ENCODE measurements at regions not wholly inside any gene's neighbourhood (a gene's known extent, or its start where the extent isn't known, plus 50 kb on each side); places are given as distances from the start of the nearest gene placed in this dataset.

DNA sequence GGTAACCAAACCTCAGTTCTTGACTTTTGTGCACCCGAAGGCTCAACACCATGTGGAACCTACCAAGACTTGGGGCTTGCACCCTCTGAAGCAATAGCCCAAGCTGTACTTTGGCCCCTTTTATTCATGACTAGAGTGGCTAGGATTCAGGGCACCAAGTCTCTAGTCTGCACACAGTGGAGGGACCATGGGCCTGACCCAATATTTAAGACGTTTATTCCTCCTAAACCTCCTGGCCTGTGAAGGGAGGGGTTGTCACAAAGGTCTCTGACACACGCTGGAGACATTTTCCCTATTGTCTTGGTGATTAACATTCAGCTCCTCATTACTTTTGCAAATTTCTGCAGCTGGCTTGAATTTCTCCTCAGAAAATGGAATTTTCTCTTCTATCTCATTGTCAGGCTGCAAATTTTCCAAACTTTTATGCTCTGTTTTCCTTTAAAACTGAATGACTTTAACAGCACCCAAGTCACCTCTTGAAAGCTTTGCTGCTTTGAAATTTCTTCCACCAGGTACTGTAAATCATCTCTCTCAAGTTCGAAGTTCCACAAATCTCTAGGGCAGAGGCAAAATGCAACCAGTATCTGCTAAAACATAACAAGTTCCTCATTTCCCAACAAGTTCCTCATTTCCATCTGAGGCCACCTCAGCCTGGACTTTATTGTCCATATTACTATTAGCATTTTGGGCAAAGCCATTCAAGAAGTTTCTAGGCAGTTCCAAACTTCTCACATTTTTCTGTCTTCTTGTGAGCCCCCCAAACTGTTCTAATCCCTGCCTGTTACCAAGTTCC lies 481.4 kb upstream of the BTBD3 start:
- DNase-seq: no peak

DNA sequence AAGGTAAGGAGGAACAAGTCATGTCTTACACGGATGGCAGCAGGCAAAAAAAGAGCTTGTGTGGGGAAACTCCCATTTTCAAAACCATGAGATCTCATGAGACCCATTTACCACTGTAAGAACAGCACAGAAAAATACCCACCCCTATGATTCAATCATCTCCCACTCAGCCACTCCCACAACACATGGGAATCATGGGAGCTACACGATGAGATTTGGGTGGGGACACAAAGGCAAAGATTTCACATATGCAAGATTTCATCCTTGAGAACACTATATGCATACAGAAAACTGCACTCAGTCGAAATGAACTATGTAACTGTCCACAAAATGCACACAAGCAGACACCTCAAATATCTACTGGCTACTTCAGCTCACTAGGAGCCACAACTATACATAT lies 480.6 kb upstream of the BTBD3 start:
- DNase-seq: no peak

DNA sequence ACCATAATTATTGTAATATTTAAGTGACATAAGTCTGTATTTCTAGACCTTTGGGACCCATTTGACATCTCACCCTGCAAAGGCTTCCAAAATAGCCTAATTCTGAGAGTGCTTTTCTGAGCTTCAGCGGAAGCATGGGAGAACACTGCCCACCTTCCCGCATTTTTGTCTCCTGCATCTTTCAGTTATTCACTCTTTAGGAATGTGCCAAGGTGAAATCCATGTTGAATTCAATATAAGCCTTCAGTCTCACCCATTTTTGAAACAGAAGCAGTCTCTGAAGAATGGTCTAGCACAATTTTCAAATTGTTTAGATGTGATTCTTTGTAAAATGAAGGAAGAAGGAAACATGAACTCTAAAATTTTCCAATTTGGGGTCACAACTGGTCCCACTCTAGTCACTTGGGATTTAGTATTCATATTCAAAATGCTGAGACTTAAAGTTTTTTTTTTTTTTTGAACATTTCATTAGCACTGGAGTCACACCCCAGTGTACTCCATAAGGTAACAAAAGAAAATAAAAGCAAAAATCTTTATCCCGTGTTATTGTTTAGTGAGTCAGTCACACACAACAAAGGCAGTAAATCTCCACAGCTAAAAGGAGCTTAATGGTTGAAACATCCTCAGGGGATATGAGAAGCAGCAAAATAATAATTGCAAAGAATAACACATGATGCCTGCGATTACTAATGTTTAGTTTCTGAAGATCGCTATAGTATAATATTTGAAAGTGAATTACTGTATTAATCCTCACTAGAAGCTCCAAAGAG lies 479.9 kb upstream of the BTBD3 start:
- no peak for DNase-seq

DNA sequence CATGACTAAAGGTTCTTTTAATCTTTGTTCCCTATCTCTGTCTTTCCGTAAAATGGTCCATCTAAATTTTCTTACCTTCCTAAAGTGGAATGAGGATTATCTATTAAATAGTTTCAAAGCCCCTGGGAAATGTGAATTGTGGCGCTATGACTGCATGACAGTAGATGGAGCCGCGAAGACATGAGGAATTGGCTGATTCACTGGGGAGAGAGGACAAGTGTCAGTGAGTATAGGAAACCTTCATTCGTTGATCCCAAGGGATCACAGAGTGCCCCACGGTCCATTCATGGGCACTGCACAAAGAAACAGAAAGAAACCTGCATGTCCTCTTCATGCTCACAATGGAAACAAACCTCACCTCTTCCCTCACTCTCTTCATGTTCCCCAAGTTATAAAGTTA lies 479.3 kb upstream of the BTBD3 start:
- DNase-seq: no peak

DNA sequence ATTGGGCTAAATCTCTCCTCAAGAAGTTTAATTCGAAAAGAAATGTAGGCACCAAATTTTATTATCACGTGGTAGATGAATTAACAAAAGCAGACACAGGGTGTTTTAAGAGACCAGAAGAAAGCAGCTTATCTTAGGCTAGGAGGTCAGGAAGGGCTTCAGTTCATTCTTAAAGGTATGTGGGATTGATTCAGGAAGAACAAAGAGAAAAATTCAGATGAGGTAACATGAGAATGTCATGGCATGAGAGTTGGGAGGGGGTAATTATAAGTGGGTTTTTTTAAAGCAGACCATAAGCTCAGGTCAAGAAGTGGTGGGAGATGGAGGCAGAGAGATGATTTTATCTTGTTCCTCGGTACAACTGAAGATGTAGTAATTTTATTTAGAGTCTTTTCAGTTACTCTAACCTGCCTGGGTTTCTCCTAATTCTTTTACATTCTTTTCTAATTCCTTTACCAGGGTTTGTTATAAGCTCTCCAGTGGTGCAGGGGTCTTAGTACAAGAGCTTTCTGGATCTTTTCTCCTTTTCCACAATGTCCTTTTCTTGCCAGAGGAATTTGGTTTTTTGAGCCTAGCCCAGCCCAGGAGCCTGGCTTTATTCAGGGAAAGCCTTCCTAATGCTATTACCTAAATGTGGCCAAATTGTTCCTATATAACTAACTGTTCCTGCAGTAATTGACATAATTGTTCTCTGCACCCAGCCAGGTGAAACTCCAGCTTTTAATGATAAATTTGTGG lies 474.1 kb upstream of the BTBD3 start:
- DNase-seq: no peak

DNA sequence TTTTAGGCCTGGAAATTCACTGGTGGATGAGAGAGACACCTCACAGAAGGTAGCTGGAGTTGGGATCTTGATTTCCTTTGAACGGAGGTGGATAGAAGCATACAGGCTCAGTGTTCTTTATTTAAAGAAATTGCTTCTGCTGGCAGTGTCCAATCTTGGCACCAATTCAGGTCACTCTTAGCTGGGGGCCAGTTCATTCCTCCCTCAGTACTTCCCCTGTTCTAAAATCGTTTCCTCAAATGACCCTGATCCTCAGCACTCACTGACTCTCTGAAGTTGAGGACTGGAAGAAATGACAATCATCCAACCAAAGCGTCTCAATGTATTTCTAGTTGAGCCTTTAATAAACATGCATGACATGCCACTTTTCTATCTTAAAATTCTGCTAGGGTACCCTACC lies 472.5 kb upstream of the BTBD3 start:
- DNase-seq: no peak

DNA sequence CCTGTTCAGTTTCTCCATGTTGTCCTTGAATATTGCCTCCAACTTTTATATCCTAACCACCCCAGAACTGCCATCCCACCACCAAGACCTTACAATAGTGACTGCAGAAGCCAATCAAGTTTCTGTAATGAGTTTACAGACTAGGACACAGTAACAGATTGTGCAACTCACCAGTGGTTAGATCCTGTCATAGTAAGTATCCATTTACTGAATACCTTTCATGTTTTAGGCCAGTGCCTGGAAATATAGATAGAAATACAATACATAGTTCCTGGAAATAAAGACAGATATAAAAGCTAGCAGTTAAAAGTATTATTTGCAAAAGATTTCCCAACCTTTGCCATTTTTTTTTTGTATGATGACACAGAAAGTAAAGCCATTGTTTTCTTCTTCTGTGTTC lies 471.8 kb upstream of the BTBD3 start:
- no peak for DNase-seq

DNA sequence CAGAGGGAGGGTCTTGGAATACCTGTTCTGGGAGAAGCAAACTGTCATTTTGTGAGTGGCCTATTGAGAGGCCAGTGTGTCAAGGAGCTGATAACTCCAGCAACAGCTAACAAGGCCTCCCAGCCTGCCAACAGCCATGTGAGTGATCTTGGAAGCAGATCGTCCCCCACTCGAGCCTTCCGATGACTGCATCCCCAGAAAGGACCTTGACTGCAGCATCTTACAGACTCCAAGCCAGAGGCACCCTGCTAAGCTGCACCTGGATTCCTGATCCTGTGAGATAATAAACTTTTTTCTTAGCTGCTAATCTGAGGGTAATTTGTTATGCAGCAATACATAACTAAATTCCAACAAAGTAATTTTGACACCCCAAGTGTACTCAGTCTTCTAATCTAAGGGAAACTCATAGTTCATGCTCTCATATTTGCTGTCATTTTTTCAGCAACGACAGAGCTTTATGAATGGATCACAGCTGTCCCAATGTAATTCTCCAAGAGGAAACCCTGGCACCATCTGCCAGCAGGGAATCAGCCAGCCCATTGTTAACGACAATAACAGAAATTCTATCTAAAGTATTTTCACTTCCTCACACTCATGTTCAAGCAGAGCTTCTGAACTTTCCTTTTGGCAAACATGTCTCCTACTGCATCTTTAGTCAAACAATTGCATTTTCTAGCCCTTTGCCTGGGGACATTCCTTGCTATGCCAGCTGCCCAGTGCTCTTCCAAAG lies 470.2 kb upstream of the BTBD3 start:
- DNase-seq: no peak

DNA sequence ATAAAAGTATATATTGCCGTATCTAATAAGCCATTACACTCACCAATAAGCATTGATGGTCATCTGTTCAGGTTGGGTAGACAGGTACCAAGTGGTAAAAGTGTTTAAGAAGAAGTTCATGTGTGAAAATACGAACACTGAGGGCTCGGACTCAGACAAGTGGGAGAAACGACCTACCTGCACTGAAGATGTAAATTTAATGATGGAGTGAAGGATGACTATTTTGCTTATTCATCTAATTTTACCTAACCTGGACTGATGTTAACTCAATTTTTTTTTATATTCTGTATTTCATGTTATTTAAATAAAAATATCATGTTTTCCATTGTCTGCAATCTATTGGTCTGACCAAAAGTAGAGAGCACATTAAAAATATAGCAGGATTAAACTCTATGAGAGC lies 469.1 kb upstream of the BTBD3 start:
- DNase-seq: no peak

DNA sequence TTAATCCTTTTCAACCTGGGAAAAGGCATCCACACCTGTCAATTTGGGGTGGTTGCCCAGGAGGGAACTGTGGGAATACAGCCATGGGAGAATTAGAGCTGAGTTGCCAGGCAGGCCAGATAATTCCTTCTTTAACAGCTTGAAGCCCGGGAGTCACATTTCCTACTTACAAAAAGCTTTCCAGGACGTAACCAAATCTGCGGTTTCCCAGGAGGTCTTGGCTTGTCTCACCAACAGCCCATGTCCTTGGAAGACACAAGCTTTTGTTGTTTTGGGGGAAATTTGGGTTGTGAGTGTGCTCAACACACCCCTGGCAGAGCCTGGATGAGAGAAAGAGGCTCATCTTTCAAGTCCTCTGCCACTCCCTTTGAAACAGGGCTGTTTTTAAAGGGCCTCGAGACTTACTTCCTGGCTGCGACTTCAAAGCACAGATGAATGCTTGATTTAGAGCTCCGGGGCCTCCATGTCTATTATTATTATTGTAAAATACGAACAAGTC lies 465.9 kb upstream of the BTBD3 start:
- DNase-seq: no peak

DNA sequence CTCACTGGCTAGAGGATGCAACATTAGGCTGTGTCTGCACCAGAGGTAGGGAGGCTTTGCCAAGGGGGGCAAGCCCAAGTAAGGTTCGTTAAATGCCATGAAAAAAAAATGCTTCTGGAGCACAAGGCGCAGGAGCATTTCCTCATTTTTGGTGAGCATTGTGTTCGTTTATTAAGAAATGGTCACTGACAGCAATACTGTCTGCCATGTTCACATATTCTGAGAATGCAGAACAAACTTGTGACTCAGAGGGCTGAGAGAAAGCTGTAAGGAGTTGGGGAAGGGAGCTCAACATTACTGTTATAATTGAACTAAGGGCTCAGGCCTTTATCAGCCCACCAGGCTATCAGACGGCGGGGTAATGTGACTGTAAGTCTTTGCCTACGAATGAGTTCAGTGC lies 465.4 kb upstream of the BTBD3 start:
- no peak for DNase-seq

DNA sequence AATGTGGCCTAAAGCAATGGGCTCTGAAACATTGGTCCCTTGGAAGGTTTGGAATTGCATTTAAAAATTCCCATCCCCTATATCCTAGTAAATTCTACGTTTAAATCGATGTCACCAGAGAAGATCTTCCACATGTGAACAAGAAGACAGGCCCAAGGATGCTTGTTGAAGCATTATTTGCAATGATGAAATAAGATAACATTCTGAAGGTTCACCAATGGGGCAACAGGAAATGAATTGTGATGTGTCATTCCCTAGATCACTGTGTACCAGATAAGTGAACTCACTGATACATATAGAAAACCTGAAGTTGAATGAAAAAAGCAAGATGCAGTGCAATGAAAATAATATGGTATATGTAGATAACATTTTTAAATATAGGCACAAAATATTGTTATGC lies 464.3 kb upstream of the BTBD3 start:
- no peak for DNase-seq

DNA sequence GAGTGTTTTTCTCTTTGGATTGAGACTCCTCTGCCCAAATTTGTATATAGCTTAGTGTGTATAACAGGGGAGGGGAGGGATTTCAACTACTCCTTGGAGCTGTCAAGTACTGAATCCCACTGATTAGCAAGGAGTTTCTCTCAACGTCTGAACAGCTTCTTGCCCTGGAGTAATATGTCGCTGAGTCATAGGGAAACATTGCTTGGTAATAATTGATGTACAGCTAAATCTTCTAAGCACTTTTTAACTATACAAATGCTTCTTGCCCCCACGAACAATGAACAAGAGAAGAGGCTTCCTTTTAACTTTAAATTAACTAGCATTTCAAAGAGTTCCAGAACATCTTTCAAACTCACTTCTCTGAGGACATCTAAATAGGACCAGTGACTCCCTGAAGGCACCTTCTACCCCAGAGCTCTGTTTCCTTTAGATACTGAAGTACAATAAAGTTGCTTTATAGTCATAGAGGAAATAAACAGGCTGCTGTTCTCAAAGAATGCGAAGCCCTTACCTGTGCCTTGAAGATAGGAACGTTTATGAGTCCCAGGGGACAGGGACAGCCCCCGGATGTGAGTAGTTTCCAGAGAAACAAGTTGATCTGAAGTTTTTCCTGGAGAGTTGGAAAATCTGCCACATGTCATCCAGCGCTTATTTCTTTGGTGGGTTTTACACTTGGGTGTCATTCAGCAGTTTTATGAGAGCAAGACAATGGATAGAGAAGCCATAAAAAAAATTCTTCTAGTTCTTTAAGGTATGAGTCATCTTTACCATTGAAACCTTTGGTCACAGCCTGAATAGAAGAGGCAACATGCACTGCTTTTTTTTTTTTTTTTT lies 462.5 kb upstream of the BTBD3 start:
- DNase-seq: no peak

DNA sequence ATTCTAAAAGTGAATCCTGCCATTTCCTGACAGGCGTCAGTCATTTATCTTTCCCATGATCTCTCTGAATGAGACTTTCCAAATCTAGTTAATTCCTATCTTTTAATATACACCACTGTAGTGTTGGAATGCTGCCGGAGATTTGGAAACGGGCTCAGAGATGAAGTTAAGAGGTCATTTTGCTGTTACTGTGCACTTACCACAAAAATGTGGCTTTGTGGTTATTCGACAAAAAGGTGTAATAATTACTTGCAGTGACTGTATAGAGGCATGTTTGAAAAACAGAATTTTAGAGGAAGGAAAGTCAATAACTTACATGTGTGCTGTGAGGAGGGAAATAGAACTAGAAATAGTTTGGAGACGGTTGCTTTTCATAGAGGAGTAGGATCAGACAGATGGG lies 460.2 kb upstream of the BTBD3 start:
- no peak for DNase-seq

DNA sequence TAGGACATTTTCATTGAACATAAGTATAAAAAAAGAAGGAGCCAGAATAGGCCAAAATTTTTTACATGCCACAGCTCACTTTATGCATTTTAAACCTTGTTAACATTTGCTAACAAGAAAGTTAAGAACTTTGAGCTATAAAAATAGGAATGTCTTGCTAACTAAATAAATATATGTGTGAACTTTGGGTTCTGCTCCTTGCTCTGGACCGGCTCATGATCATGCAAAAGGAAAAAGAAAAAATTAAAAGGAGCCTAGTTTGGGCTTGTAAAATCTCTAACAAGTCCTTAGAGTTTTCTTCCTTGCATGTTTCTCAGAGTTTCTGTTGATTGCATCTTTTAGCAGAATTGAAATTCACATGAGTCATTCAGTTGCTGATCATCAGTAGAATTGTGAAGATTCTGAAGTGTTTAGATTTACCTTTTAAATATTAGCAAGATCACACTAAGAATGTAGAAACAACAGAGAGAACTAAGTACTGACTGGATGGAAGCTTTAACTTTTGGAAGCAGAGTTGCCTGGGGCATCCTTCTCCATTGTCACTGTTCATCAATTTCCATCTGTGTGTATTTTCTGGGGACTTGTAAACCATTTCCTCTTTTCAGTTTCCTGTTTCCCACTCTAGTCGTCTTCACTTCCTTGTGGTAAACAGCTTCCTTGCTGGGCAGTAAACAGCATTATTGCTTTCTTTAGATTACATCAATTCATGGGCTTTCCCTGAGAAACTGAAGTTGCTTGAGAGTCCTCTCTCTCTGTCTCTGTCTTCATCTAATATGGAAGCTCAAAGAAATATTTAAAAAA lies 458.4 kb upstream of the BTBD3 start:
- DNase-seq: no peak

DNA sequence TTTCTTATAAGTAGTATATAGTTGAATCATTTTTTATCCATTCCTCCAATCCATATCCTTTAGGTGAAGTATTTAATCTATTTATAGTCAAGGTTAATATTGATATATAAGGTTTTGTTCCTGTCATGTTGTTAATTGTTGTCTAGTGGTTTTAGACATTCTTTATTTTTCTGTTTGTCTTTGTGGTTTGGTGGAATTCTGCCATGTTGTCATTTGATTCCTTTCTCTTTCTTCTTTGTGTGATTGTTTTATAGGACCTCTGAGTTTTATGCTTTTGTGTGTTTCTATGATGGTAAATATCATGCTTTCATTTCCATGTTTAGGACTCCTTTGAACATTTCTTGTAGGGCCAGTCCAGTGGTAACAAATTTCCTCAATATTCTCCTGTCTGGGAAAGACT lies 450.3 kb upstream of the BTBD3 start:
- peak; percentile 33 for DNase-seq

DNA sequence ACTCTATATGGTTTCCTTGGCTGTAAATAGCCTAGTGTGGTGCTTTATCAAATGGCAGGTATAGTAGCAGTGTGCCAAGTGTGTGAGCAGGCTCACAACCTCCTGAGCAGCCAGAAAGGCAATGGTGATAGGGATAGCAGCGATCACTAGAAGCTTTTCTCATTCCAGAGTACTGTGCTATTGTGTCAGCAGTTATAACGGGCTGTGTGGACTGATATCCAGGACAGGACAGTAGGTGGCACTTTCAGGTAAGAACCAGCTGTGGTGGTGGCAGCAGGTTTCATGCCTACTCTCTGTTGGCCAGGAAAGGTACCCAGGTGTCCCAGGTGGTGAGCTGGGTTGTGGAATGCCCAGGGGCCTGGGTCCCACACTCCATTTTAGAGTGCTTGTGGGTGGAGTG lies 448.8 kb upstream of the BTBD3 start:
- DNase-seq: no peak

DNA sequence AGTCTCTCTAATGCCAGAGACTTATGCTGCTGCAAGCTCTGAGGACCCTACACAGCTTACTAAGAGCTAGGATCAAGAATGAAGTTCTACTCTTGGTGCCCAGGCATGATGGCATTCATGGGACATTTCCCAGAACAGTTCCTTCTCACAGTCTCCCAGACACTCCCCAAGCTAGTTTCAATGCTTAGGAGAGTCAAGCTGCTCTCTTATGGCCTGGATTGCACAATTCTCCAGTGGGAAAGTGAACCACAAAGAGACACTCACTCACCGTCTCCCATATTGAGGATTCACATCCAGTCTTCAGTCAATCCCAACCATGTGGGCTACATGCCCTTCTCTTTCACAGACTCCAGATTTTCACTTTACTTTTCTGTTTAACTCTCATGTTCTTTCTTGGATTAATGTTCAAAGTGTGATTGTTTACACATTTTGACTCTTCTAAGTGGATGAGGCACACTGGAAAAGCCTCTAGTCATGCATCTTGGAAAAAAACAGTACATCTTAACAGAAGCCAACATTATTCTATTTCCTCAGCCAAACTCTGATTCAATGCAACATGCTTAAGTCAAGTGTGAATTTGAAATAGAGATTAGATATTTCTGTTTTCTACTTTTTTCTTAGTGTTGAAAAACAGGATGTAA lies 447.8 kb upstream of the BTBD3 start:
- DNase-seq: no peak

DNA sequence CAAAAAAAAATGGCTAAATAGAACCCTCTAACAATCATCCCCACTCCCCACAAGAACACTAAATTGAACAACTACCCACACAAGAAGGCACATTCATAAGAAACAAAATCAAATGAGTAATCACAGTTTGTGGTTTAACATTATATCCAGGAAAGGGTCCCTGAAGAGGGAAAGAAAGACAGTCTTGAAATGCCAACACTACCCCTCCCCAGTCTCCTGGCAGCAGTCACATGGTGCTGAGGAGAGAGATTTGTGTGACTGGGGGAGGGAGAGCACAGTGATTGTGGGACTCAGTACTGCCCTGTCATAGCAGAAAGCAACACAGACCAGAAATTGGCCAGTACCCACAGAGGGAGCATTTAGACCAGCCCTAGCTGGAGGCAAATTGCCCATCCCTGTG lies 443.7 kb upstream of the BTBD3 start:
- DNase-seq: no peak

DNA sequence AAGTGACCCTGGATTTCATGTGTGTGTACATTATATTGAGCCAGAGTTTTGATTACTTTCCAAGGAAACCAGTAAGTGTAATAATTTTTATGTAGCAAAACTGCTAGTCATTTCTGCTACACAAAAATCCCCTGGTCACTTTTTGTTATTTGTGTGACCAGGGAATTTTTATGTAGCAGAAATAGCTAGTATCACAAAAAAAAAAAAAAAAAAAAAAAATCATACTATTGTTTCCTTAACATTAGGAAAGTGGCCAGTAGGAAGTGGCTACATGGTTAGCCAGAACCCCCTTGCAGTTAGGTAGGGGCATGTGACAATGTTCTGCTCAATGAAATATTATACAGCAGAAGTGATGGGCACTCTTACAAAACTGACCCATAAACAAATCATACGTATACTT lies 434.0 kb upstream of the BTBD3 start:
- no peak for DNase-seq

DNA sequence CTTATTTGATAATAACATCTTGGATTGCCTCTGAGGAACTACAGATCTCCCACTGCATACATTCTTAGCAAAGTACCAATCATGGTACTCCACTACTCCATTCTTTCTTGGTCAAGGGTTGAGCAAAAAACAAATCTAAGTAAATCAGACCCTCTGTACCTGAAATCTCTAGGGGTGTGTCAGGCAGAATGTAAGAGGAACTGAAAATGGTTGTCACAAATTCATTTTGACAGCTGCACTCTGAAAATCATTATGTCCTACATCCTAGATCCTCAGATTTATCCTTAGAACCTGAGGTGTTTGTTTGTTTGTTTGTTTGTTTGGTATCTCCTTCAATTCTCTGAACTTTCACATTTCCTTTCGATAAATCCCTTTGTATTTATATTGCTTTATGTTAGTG lies 433.2 kb upstream of the BTBD3 start:
- DNase-seq: no peak

Measured in NCI-H2029 treated with DMSO at 0.1 percent for 48 hours (cell line).